Uterus (tissue), 2 donors: ENCODE measurements at regions not wholly inside any gene's neighbourhood (a gene's known extent, or its start where the extent isn't known, plus 50 kb on each side); places are given as distances from the start of the nearest gene placed in this dataset.

Source experiments
- POLR2A ChIP-seq, 2 donors: fragments of 450-650 bp; IDR thresholded peaks; one replicate each; pipeline ENCODE4 v1.6.1; 2016; ENCODE audit warnings: antibody characterized with exemption in 2 of 2, mild to moderate bottlenecking in 1 of 2, moderate library complexity in 1 of 2
- TF ChIP-seq, protein P1 (sequence below), 4 experiments: fragments of 200-600 bp in 2 of 4; fragments of 450-650 bp in 2 of 4; sonication (generic) in 2 of 4; IDR thresholded peaks; one replicate each; pipeline ENCODE4 v1.5.1; 2016 to 2019; ENCODE audit warnings: antibody characterized with exemption in 4 of 4, mild to moderate bottlenecking in 2 of 4, moderate library complexity in 1 of 4

DNA sequence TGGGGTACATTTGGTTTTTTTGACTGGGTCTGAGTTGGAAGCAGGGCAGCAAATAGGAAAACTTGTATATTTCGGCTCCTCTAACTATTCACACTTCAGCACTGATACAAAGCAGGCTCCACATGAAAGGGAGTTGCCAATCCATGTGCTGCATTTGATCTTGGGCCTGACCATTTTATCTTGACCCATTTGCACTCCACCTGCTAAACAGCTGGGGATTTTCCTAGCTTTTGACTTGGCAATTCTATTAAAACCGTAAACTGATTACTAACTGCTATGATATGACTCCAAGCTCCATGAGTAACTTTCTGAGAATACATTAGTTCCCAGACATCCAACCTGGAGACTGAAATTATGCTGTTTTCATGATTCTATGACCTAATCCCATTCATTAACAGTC lies 797.1 kb downstream of the BCL11B start:
- TF ChIP-seq, protein P1, sequence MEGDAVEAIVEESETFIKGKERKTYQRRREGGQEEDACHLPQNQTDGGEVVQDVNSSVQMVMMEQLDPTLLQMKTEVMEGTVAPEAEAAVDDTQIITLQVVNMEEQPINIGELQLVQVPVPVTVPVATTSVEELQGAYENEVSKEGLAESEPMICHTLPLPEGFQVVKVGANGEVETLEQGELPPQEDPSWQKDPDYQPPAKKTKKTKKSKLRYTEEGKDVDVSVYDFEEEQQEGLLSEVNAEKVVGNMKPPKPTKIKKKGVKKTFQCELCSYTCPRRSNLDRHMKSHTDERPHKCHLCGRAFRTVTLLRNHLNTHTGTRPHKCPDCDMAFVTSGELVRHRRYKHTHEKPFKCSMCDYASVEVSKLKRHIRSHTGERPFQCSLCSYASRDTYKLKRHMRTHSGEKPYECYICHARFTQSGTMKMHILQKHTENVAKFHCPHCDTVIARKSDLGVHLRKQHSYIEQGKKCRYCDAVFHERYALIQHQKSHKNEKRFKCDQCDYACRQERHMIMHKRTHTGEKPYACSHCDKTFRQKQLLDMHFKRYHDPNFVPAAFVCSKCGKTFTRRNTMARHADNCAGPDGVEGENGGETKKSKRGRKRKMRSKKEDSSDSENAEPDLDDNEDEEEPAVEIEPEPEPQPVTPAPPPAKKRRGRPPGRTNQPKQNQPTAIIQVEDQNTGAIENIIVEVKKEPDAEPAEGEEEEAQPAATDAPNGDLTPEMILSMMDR (IDR thresholded peaks at IDR 0.05) = no peak
- no peak for TF ChIP-seq POLR2A (IDR thresholded peaks at IDR 0.05)
